Osteoblast (primary cell): ENCODE measurements at regions not wholly inside any gene's neighbourhood (a gene's known extent, or its start where the extent isn't known, plus 50 kb on each side); places are given as distances from the start of the nearest gene placed in this dataset.

Source experiments
- DNase-seq: peaks from one replicate; pipeline ENCODE4 v3.0.0; 2011; ENCODE audit warnings: low spot score, mixed read lengths; ENCODE audit not compliant: insufficient read length; ENCODE audit errors: missing footprints
- H2AFZ ChIP-seq: 2 replicates; pipeline ENCODE4 v1.6.0; 2011; ENCODE audit warnings: mild to moderate bottlenecking, low read length
- H3K27ac ChIP-seq: 2 replicates; pipeline ENCODE4 v1.5.1; 2011; ENCODE audit warnings: mild to moderate bottlenecking, low read depth, low read length, moderate library complexity
- H3K27me3 ChIP-seq: 2 replicates; pipeline ENCODE4 v1.6.0; 2012; ENCODE audit warnings: mild to moderate bottlenecking, control low read depth, inconsistent platforms, low read length, moderate library complexity; ENCODE audit not compliant: insufficient read depth
- H3K36me3 ChIP-seq: 2 replicates; pipeline ENCODE4 v1.5.1; 2011; ENCODE audit warnings: mild to moderate bottlenecking, low read length, control low read depth, moderate library complexity; ENCODE audit not compliant: insufficient read depth
- H3K4me1 ChIP-seq: 2 replicates; pipeline ENCODE4 v1.5.1; 2011; ENCODE audit warnings: mild to moderate bottlenecking, low read length, control low read depth, moderate library complexity; ENCODE audit not compliant: insufficient read depth
- H3K4me2 ChIP-seq: 2 replicates; pipeline ENCODE4 v1.6.0; 2011; ENCODE audit warnings: mild to moderate bottlenecking, low read length; ENCODE audit not compliant: insufficient read depth
- H3K4me3 ChIP-seq: fragments of 200-600 bp; sonication (generic); 3 replicates; pipeline ENCODE4 v1.5.1; 2012; ENCODE audit warnings: mild to moderate bottlenecking, low read length, inconsistent platforms; ENCODE audit not compliant: insufficient read depth
- H3K79me2 ChIP-seq: 2 replicates; pipeline ENCODE4 v1.6.0; 2012; ENCODE audit warnings: mild to moderate bottlenecking, low read length, control low read depth, inconsistent platforms; ENCODE audit not compliant: insufficient read depth
- H3K9me3 ChIP-seq: 2 replicates; pipeline ENCODE4 v1.5.1; 2011; ENCODE audit warnings: low read depth, low read length, control low read depth
- H4K20me1 ChIP-seq: 2 replicates; pipeline ENCODE4 v1.6.0; 2012; ENCODE audit warnings: mild to moderate bottlenecking, low read length, control low read depth; ENCODE audit not compliant: insufficient read depth
- CTCF ChIP-seq: IDR thresholded peaks from 2 replicates; pipeline ENCODE4 v1.5.1; 2011; ENCODE audit warnings: mild to moderate bottlenecking, low read depth, low read length, moderate library complexity; ENCODE audit errors: extremely low read depth

- no peak for TF ChIP-seq CTCF
- H3K4me1 ChIP-seq = no peaks in the 10 kb centered on the region
These were observed 101.9 kb downstream of the LIG4 start for GRCh38 chr13:108113407-108113806.

GRCh38 chr13:108104736-108105135 lies 110.6 kb downstream of the LIG4 start:
- H3K36me3 ChIP-seq = no peaks in the 10 kb centered on the region
- no peak for TF ChIP-seq CTCF
- no peak overlapping the region for H3K27ac ChIP-seq
- H4K20me1 ChIP-seq = no peaks in the 10 kb centered on the region
- H3K9me3 ChIP-seq = no peaks in the 10 kb centered on the region
- H3K4me1 ChIP-seq = no peaks in the 10 kb centered on the region
- H3K27me3 ChIP-seq = no peaks in the 10 kb centered on the region
- no peak overlapping the region for H2AFZ ChIP-seq
- H3K4me3 ChIP-seq = no peak overlapping the region
- no peak overlapping the region for H3K4me2 ChIP-seq
- no peaks in the 10 kb centered on the region for H3K79me2 ChIP-seq
- no peak for DNase-seq

More at GRCh38 chr13:108113407-108113806, 101.9 kb downstream of the LIG4 start:
- H3K27me3 ChIP-seq = no peaks in the 10 kb centered on the region
- no peaks in the 10 kb centered on the region for H3K36me3 ChIP-seq
- H3K27ac ChIP-seq = no peak overlapping the region
- no peaks in the 10 kb centered on the region for H3K79me2 ChIP-seq
- DNase-seq = no peak
- no peak overlapping the region for H3K4me2 ChIP-seq
- no peak overlapping the region for H2AFZ ChIP-seq
- no peaks in the 10 kb centered on the region for H4K20me1 ChIP-seq
- no peaks in the 10 kb centered on the region for H3K9me3 ChIP-seq
- no peak overlapping the region for H3K4me3 ChIP-seq

DNA sequence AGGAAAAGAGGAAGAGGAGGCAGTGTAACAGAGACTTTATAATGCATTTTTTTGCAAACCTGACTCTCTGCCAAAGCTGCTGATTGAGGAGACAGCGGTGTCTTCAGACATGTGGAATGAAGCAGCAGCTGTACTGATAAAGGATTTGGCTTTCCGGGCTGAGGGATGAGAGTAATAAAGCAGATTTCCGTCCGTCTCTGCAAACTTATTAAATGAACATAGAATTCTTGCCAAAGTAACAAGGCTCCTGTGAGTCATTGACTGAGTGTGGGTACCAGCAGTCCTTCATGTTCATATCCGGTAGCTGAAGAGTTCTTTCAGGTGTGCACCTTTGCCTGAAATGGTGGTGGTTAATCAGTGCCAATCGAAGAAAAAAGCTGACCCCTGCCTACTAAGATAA lies 112.6 kb downstream of the LIG4 start:
- Histone ChIP-seq H4K20me1 (no peaks in the 10 kb centered on the region), H3K36me3 (no peaks in the 10 kb centered on the region), H3K27ac (no peak overlapping the region), H3K4me3 (no peak overlapping the region), H3K27me3 (no peaks in the 10 kb centered on the region), H3K4me2 (no peak overlapping the region), H3K4me1 (no peaks in the 10 kb centered on the region), H2AFZ (no peak overlapping the region), H3K9me3 (no peaks in the 10 kb centered on the region), H3K79me2 (no peaks in the 10 kb centered on the region)
- TF ChIP-seq CTCF = no peak
- DNase-seq = no peak

DNA sequence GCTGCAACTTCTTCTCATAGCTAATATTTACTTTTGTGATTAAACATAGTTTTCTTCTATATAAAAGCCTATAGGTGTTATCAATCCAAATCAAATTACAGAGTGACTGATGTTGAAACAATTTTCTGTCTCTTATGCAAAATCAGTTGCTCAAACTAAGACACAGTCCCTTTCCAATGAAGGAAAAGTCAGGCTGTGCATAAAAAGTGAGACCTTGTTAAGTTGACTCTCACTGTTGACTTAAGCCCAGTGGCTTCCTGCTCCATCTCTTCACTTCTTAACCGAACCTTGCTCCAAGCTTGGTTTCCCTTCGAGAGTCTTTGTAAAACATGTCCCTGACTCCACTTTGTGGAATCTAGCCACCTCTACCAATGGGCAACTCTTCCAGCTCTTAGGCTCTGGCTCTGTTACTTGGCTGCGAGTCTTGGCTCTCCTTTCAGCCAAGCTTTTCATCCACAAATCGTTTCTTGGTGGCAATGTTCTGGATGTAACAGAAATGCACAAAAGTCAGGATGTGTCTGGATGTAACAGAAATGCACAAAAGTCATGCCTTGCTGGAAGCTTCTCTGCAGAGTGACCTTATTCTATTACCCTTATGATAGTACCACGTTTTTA lies 118.9 kb downstream of the LIG4 start:
- TF ChIP-seq CTCF = no peak
- H3K4me2 ChIP-seq = no peak overlapping the region
- H3K9me3 ChIP-seq = no peaks in the 10 kb centered on the region
- no peaks in the 10 kb centered on the region for H3K79me2 ChIP-seq
- no peaks in the 10 kb centered on the region for H3K27me3 ChIP-seq
- no peak overlapping the region for H3K4me3 ChIP-seq
- H4K20me1 ChIP-seq = no peaks in the 10 kb centered on the region
- DNase-seq = no peak
- no peaks in the 10 kb centered on the region for H3K4me1 ChIP-seq
- no peak overlapping the region for H2AFZ ChIP-seq
- H3K27ac ChIP-seq = no peak overlapping the region
- no peaks in the 10 kb centered on the region for H3K36me3 ChIP-seq
